ENCODE measurements at regions not wholly inside any gene's neighbourhood (a gene's known extent, or its start where the extent isn't known, plus 50 kb on each side); places are given as distances from the start of the nearest gene placed in this dataset.
"Not testable (repeated sequence)": the region's sequence is repeated elsewhere in the genome, so short reads cannot be mapped to it uniquely, and the experiment has no call there.

DNA sequence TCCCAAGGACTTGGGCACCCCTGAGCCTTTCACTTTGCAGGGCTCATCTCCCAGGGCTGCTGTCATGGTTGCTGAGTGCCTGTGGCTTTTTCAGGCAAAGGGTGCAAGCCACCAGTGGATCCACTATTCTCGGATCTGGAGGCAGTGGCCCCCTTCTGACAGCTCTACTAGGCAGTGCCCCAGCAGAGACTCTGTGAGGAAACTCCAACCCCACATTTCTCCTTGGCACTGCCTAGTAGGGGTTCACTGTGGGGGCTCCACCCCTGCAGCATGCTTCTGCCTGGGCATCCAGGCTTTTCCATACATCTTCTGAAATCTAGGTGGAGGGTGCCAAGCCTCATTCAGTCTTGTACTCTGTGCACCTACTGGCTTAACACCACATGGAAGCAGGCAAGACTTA, 675.0 kb upstream of the MBL2 start:
- Histone ChIP-seq H3K27ac (no peak overlapping the region), H3K27me3 (no peaks in the 10 kb centered on the region), H3K36me3 (no peaks in the 10 kb centered on the region), H3K4me1 (no peaks in the 10 kb centered on the region), H3K9me3 (no peaks in the 10 kb centered on the region), H3K4me3 (no peak overlapping the region)
- DNase-seq (no peak), ATAC-seq (no peak)
- TF ChIP-seq, protein P1, sequence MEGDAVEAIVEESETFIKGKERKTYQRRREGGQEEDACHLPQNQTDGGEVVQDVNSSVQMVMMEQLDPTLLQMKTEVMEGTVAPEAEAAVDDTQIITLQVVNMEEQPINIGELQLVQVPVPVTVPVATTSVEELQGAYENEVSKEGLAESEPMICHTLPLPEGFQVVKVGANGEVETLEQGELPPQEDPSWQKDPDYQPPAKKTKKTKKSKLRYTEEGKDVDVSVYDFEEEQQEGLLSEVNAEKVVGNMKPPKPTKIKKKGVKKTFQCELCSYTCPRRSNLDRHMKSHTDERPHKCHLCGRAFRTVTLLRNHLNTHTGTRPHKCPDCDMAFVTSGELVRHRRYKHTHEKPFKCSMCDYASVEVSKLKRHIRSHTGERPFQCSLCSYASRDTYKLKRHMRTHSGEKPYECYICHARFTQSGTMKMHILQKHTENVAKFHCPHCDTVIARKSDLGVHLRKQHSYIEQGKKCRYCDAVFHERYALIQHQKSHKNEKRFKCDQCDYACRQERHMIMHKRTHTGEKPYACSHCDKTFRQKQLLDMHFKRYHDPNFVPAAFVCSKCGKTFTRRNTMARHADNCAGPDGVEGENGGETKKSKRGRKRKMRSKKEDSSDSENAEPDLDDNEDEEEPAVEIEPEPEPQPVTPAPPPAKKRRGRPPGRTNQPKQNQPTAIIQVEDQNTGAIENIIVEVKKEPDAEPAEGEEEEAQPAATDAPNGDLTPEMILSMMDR (IDR thresholded peaks at IDR 0.05 in 4 of 5, conservative IDR thresholded peaks at IDR 0.05 in 1 of 5), result no peak
- no peak for TF ChIP-seq POLR2A (IDR thresholded peaks at IDR 0.05)
- in situ Hi-C loops (cut with MboI; ENCODE audit: low sequenced_read_pairs in 4 of 4) (no loop called here), intact Hi-C loops (cut with DNase I; ENCODE audit: low total_unique reads) (no loop called here)

DNA sequence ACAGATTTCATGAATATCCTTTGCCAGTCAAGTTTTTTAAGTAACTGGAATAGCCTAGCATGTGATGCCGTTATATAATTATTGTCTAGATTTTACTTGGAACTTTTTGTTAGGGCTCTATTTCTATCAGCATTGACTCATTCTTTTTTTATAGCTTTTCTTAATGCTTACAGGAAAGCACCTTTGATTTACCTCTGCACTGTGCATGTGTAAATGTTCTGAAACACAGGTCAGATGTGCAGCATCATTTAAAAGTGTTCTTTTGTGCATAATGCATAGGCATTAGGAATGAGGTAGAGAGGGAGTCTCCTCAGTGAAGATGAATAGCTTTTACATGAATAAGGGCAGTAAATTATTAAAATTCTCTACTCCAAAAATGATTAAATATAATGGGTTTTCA, 669.3 kb upstream of the MBL2 start:
- no peak for DNase-seq
- no peak for ATAC-seq
- Histone ChIP-seq H3K27me3 (no peaks in the 10 kb centered on the region), H3K9me3 (no peaks in the 10 kb centered on the region), H3K4me1 (no peaks in the 10 kb centered on the region), H3K27ac (no peak overlapping the region), H3K4me3 (no peak overlapping the region), H3K36me3 (no peaks in the 10 kb centered on the region)
- in situ Hi-C loops (cut with MboI; ENCODE audit: low sequenced_read_pairs in 4 of 4) (no loop called here), intact Hi-C loops (cut with DNase I; ENCODE audit: low total_unique reads) (no loop called here)
- no peak for TF ChIP-seq POLR2A (IDR thresholded peaks at IDR 0.05)
- TF ChIP-seq, protein P1 (IDR thresholded peaks at IDR 0.05 in 4 of 5, conservative IDR thresholded peaks at IDR 0.05 in 1 of 5), result no peak

DNA sequence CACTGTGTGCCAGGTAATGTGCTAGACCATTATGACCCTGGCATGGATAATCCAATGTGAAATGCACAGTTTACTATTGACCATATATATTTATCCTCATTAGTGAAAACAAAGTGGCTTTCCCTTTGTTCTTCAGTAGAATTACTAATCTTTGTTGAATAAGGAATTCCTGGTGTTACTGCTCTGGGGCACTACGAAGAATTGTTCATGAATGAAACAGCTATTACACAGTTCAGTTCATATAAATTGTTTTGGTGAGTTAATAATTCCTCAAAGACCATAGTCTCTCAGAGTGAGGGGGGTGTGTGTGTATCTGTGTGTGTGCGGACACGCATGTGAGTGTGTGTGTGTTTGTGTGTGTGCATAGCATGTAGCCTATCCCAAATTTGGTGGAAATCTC, 668.0 kb upstream of the MBL2 start:
- H3K4me1 ChIP-seq, result no peaks in the 10 kb centered on the region
- no peaks in the 10 kb centered on the region for H3K36me3 ChIP-seq
- ATAC-seq, result no peak
- intact Hi-C loops (cut with DNase I; ENCODE audit: low total_unique reads) (no loop called here), in situ Hi-C loops (cut with MboI; ENCODE audit: low sequenced_read_pairs in 4 of 4) (no loop called here)
- TF ChIP-seq POLR2A (IDR thresholded peaks at IDR 0.05), result no peak
- TF ChIP-seq, protein P1 (IDR thresholded peaks at IDR 0.05 in 4 of 5, conservative IDR thresholded peaks at IDR 0.05 in 1 of 5), result no peak
- H3K27me3 ChIP-seq, result no peaks in the 10 kb centered on the region
- DNase-seq, result no peak
- H3K27ac ChIP-seq, result no peak overlapping the region
- no peaks in the 10 kb centered on the region for H3K9me3 ChIP-seq
- no peak overlapping the region for H3K4me3 ChIP-seq

DNA sequence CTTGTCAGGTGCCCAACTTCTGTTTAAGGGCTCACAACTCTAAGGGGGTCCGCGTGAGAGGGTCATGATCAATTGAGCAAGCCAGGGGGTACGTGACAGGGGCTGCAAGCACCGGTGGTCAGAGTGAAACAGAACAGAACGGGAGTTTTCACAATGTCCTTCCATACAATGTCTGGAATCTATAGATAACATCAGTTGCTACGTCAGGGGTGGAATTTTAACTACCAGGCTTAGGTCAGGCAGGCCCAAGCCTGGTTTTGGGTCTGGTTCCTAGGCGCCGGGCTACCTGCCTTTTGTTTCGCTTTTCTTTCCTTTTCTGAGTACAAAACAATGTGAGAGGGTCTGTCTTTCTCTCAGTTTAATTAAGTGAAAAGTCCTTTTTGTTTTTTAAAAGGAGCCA, 666.5 kb upstream of the MBL2 start:
- H3K27ac ChIP-seq; intact Hi-C loops (cut with DNase I; ENCODE audit: low total_unique reads); H3K4me3 ChIP-seq; H3K36me3 ChIP-seq; H3K9me3 ChIP-seq; H3K4me1 ChIP-seq; H3K27me3 ChIP-seq; ATAC-seq; DNase-seq; in situ Hi-C loops (cut with MboI; ENCODE audit: low sequenced_read_pairs in 4 of 4): not testable (repeated sequence)

DNA sequence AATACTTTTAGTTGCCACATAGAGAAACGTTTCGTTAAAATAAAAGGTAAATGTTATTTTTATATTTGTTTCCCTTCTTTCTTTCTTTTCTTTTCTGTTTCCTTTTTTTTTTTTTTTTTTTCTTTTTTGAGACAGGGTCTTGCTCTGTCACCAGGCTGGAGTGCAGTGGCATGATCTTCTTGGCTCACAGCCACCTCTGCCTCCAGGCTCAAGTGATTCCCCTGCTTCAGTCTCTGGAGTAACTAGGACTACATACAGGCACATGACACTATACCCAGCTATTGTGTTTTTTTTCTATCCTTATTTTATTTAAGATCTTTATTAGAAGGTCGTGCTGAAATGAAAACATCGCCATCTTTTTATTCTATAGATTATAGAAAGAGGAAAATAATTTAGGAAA, 661.8 kb upstream of the MBL2 start:
- TF ChIP-seq, protein P1 (IDR thresholded peaks at IDR 0.05 in 4 of 5, conservative IDR thresholded peaks at IDR 0.05 in 1 of 5), result no peak
- TF ChIP-seq POLR2A (IDR thresholded peaks at IDR 0.05), result no peak
- Histone ChIP-seq H3K4me1 (no peaks in the 10 kb centered on the region), H3K27me3 (no peaks in the 10 kb centered on the region), H3K36me3 (no peaks in the 10 kb centered on the region), H3K9me3 (no peaks in the 10 kb centered on the region), H3K27ac (no peak overlapping the region), H3K4me3 (no peak overlapping the region)
- intact Hi-C loops (cut with DNase I; ENCODE audit: low total_unique reads), result no loop called here
- DNase-seq (no peak), ATAC-seq (no peak)
- in situ Hi-C loops (cut with MboI; ENCODE audit: low sequenced_read_pairs in 4 of 4), result no loop called here
